Keratinocyte (primary cell): ENCODE measurements at regions not wholly inside any gene's neighbourhood (a gene's known extent, or its start where the extent isn't known, plus 50 kb on each side); places are given as distances from the start of the nearest gene placed in this dataset.

ENCODE experiments used
- DNase-seq: peaks from one replicate; pipeline ENCODE4 v3.0.0-alpha.2; 2011; ENCODE audit warnings: low read depth, missing footprints, low spot score
- FAIRE-seq: peaks from 2 replicates; lab custom pipeline; 2011; peaks lifted over from hg19 to GRCh38; lab: Jason Lieb, UNC
- H2AFZ ChIP-seq: 2 replicates; pipeline ENCODE4 v1.6.0; 2012; ENCODE audit warnings: low read length, control low read depth, inconsistent platforms; ENCODE audit not compliant: control insufficient read depth
- H3K27ac ChIP-seq: 2 replicates; pipeline ENCODE4 v1.5.1; 2011; ENCODE audit warnings: low read length; ENCODE audit not compliant: control insufficient read depth, insufficient read depth
- H3K27me3 ChIP-seq: 3 replicates; pipeline ENCODE4 v1.6.0; 2011; ENCODE audit warnings: low read length; ENCODE audit not compliant: control insufficient read depth, insufficient read depth; ENCODE audit errors: extremely low read depth
- H3K36me3 ChIP-seq, 2 experiments: 2 replicates in 1 of 2; 3 replicates in 1 of 2; pipeline ENCODE4 v1.5.1; 2011; ENCODE audit warnings: low read length in 2 of 2, mild to moderate bottlenecking in 1 of 2; ENCODE audit not compliant: control insufficient read depth in 2 of 2, insufficient read depth in 2 of 2; ENCODE audit errors: extremely low read depth in 1 of 2
- H3K4me1 ChIP-seq: 3 replicates; pipeline ENCODE4 v1.5.1; 2011; ENCODE audit warnings: low read length; ENCODE audit not compliant: control insufficient read depth, insufficient read depth; ENCODE audit errors: extremely low read depth
- H3K4me2 ChIP-seq: 3 replicates; pipeline ENCODE4 v1.6.0; 2011; ENCODE audit warnings: low read depth, low read length; ENCODE audit not compliant: control insufficient read depth, insufficient read depth; ENCODE audit errors: extremely low read depth
- H3K4me3 ChIP-seq, 3 experiments: fragments of 200-600 bp in 1 of 3; sonication (generic) in 1 of 3; 2 replicates in 2 of 3; 3 replicates in 1 of 3; pipeline ENCODE4 v1.5.1; 2011 to 2016; ENCODE audit warnings: low read length in 3 of 3, mild to moderate bottlenecking in 3 of 3, control low read depth in 2 of 3, inconsistent platforms in 1 of 3, low read depth in 1 of 3, mixed read lengths in 1 of 3, mixed run types in 1 of 3, moderate library complexity in 1 of 3; ENCODE audit not compliant: control insufficient read depth in 2 of 3, insufficient read depth in 2 of 3; ENCODE audit errors: extremely low read depth in 1 of 3
- H3K79me2 ChIP-seq: 2 replicates; pipeline ENCODE4 v1.6.0; 2012; ENCODE audit warnings: low read length; ENCODE audit not compliant: control insufficient read depth, insufficient read depth
- H3K9ac ChIP-seq: 3 replicates; pipeline ENCODE4 v1.6.0; 2011; ENCODE audit warnings: low read length; ENCODE audit not compliant: control insufficient read depth, insufficient read depth; ENCODE audit errors: extremely low read depth
- H3K9me1 ChIP-seq: 3 replicates; pipeline ENCODE4 v1.6.0; 2011; ENCODE audit warnings: low read length; ENCODE audit not compliant: control insufficient read depth, insufficient read depth; ENCODE audit errors: extremely low read depth
- H3K9me3 ChIP-seq: 2 replicates; pipeline ENCODE4 v1.5.1; 2012; ENCODE audit warnings: low read depth, low read length; ENCODE audit not compliant: control insufficient read depth
- H4K20me1 ChIP-seq: 3 replicates; pipeline ENCODE4 v1.6.0; 2011; ENCODE audit warnings: low read length; ENCODE audit not compliant: control insufficient read depth, insufficient read depth; ENCODE audit errors: extremely low read depth
- CTCF ChIP-seq, 3 experiments: IDR thresholded peaks in 1 of 3; conservative IDR thresholded peaks in 1 of 3; optimal IDR thresholded peaks in 1 of 3; 2 replicates in 2 of 3; 3 replicates in 1 of 3; pipeline versions ENCODE3 to v1.5.1; 2011; ENCODE audit warnings: low read length in 3 of 3, mild to moderate bottlenecking in 3 of 3, moderate library complexity in 2 of 3, control low read depth in 1 of 3, inconsistent platforms in 1 of 3; ENCODE audit not compliant: insufficient read depth in 2 of 3; ENCODE audit errors: extremely low read depth in 1 of 3
- EZH2 ChIP-seq: IDR thresholded peaks from one replicate; pipeline ENCODE4 v1.6.1; 2012; ENCODE audit warnings: inconsistent platforms, mild to moderate bottlenecking, low read length, moderate library complexity
- dilution Hi-C: fragments of 300-500 bp; cut with MboI; formaldehyde crosslinking; loops from one replicate; pipeline ENCODE4 v1.7.0; 2020; ENCODE audit warnings: low sequenced_read_pairs; ENCODE audit not compliant: extremely low pct_ligation_motif_present

- peak; percentile 7 for DNase-seq
- peak; percentile 56 for FAIRE-seq
- no peak overlapping the region for H3K9ac ChIP-seq
- no peaks in the 10 kb centered on the region for H3K27me3 ChIP-seq
- no peaks in the 10 kb centered on the region for H3K9me3 ChIP-seq
- H3K4me3 ChIP-seq = no peak overlapping the region
- no peaks in the 10 kb centered on the region for H3K36me3 ChIP-seq
- peaks cover 8% of the 10 kb centered on the region for H3K4me1 ChIP-seq
- TF ChIP-seq CTCF (optimal IDR thresholded peaks at IDR 0.05 in 1 of 3, IDR thresholded peaks at IDR 0.05 in 1 of 3, conservative IDR thresholded peaks at IDR 0.05 in 1 of 3; ENCODE audit: extremely low read depth in 1 of 3, insufficient read depth in 2 of 3, low read length in 3 of 3) = no peak
- no peak for TF ChIP-seq EZH2
- H4K20me1 ChIP-seq = no peaks in the 10 kb centered on the region
- dilution Hi-C loops = no loop called here
- H3K79me2 ChIP-seq = no peaks in the 10 kb centered on the region
- H3K4me2 ChIP-seq = no peak overlapping the region
- H2AFZ ChIP-seq = no peak overlapping the region
- no peak overlapping the region for H3K27ac ChIP-seq
- H3K9me1 ChIP-seq = no peaks in the 10 kb centered on the region
Measured at GRCh38 chr6:74369556-74369993, 673.6 kb downstream of the CD109 start.

GRCh38 chr6:74368746-74369145 is 672.7 kb downstream of the CD109 start:
- no peak overlapping the region for H2AFZ ChIP-seq
- dilution Hi-C loops = no loop called here
- no peak overlapping the region for H3K4me3 ChIP-seq
- H3K27ac ChIP-seq = no peak overlapping the region
- H3K27me3 ChIP-seq = no peaks in the 10 kb centered on the region
- no peaks in the 10 kb centered on the region for H4K20me1 ChIP-seq
- no peak overlapping the region for H3K4me2 ChIP-seq
- H3K9me3 ChIP-seq = no peaks in the 10 kb centered on the region
- no peak for DNase-seq
- peaks cover 8% of the 10 kb centered on the region for H3K4me1 ChIP-seq
- FAIRE-seq = no peak
- H3K36me3 ChIP-seq = no peaks in the 10 kb centered on the region
- H3K9ac ChIP-seq = no peak overlapping the region
- H3K9me1 ChIP-seq = no peaks in the 10 kb centered on the region
- H3K79me2 ChIP-seq = no peaks in the 10 kb centered on the region
- TF ChIP-seq CTCF (optimal IDR thresholded peaks at IDR 0.05 in 1 of 3, IDR thresholded peaks at IDR 0.05 in 1 of 3, conservative IDR thresholded peaks at IDR 0.05 in 1 of 3; ENCODE audit: extremely low read depth in 1 of 3, insufficient read depth in 2 of 3, low read length in 3 of 3) = no peak
- no peak for TF ChIP-seq EZH2
